ENCODE measurements at regions not wholly inside any gene's neighbourhood (a gene's known extent, or its start where the extent isn't known, plus 50 kb on each side); places are given as distances from the start of the nearest gene placed in this dataset.
A peak's percentile ranks its signal among the peaks of the same experiment; 100 is the strongest.

- Mint-ChIP-seq H3K27ac (no peak overlapping the region), H3K9me3 (peaks cover 19% of the 10 kb centered on the region)
These were observed 231.2 kb upstream of the KCND2 start for GRCh38 chr7:120041798-120042197.

More at GRCh38 chr7:120041798-120042197, 231.2 kb upstream of the KCND2 start:
- no peaks in the 10 kb centered on the region for H3F3A ChIP-seq (replicated peaks; ENCODE audit: low read depth)
- peaks cover 32% of the 10 kb centered on the region; the same call in 2 of the 3 replicates for H3K36me3 Mint-ChIP-seq (ENCODE audit: low read depth)
- H3K27me3 ChIP-seq (ENCODE audit: insufficient read depth), result no peaks in the 10 kb centered on the region
- no peaks in the 10 kb centered on the region for H3K36me3 ChIP-seq (ENCODE audit: insufficient read depth)
- peak overlapping the region; percentile 25 for H2AFZ ChIP-seq
- H3K4me3 ChIP-seq, result no peak overlapping the region
- H4K20me1 ChIP-seq (replicated peaks; ENCODE audit: insufficient read depth), result no peaks in the 10 kb centered on the region
- H3K79me2 ChIP-seq (replicated peaks; ENCODE audit: insufficient read depth), result no peaks in the 10 kb centered on the region
- DNase-seq (ENCODE audit: low spot score), result no peak
- no peak overlapping the region for H3K27ac ChIP-seq (ENCODE audit: low read depth)
- peaks cover 15% of the 10 kb centered on the region for H3K4me1 Mint-ChIP-seq
- peaks cover 23% of the 10 kb centered on the region for H3K9me2 ChIP-seq (ENCODE audit: insufficient read depth)
- no peak for TF ChIP-seq ZNF462 (CRISPR knock-in tag; IDR thresholded peaks at IDR 0.05)
- TF ChIP-seq EZH2phosphoT487 (IDR thresholded peaks at IDR 0.05; ENCODE audit: unreplicated experiment), result no peak
- no peak for TF ChIP-seq CTCF (conservative IDR thresholded peaks at IDR 0.05; ENCODE audit: low read depth in 2 of 2)
- no peak for TF ChIP-seq ETS1 (IDR thresholded peaks at IDR 0.05)
- TF ChIP-seq ZNF331 (CRISPR knock-in tag; IDR thresholded peaks at IDR 0.05; ENCODE audit: low read depth), result no peak
- no peak for TF ChIP-seq CREB1 (CRISPR knock-in tag; IDR thresholded peaks at IDR 0.05; ENCODE audit: low read depth)
- no peak for TF ChIP-seq NANOG (IDR thresholded peaks at IDR 0.05; ENCODE audit: borderline replicate concordance)
- TF ChIP-seq ZNF114 (CRISPR knock-in tag; IDR thresholded peaks at IDR 0.05), result no peak
- no peak for TF ChIP-seq STAT1 (IDR thresholded peaks at IDR 0.05; ENCODE audit: unreplicated experiment)
- TF ChIP-seq REST (IDR thresholded peaks at IDR 0.05; ENCODE audit: unreplicated experiment), result no peak
- TF ChIP-seq POLR2AphosphoS5 (IDR thresholded peaks at IDR 0.05; ENCODE audit: low read depth), result no peak
- no peak for TF ChIP-seq JUNB (IDR thresholded peaks at IDR 0.05; ENCODE audit: unreplicated experiment)
- TF ChIP-seq EZH2 (IDR thresholded peaks at IDR 0.05; ENCODE audit: low read depth, unreplicated experiment), result no peak
- H3K27me3 Mint-ChIP-seq (ENCODE audit: insufficient read depth, low read depth, poor library complexity), result no peaks in the 10 kb centered on the region
- no peak overlapping the region for H3K4me3 Mint-ChIP-seq
- no peak overlapping the region for H3K4me2 ChIP-seq
- ATAC-seq, result no peak
- peaks cover 19% of the 10 kb centered on the region for H3K4me1 ChIP-seq (ENCODE audit: insufficient read depth)

Data from GM23338 (cell line).